Mesenchymal stem cell (in vitro differentiated cells and primary cell): ENCODE measurements at regions not wholly inside any gene's neighbourhood (a gene's known extent, or its start where the extent isn't known, plus 50 kb on each side); places are given as distances from the start of the nearest gene placed in this dataset.

Experiments used
- DNase-seq: peaks from one replicate; pipeline ENCODE4 v3.0.0-alpha.2; 2013
- H2AFZ ChIP-seq: one replicate; pipeline ENCODE4 v1.6.1; 2013; ENCODE audit warnings: low read depth, mild to moderate bottlenecking, control low read depth, inconsistent platforms, low read length, moderate library complexity
- H2AK5ac ChIP-seq: 2 replicates; pipeline ENCODE4 v1.6.1; 2013; ENCODE audit warnings: low read length, moderate library complexity, mild to moderate bottlenecking, inconsistent platforms; ENCODE audit not compliant: severe bottlenecking
- H2BK120ac ChIP-seq: one replicate; pipeline ENCODE4 v1.6.1; 2013; ENCODE audit warnings: low read depth, mild to moderate bottlenecking, inconsistent platforms, low read length, moderate library complexity
- H2BK12ac ChIP-seq, 2 experiments: one replicate each; pipeline ENCODE4 v1.6.1; 2013; ENCODE audit warnings: inconsistent platforms in 2 of 2, low read length in 2 of 2, mild to moderate bottlenecking in 2 of 2, moderate library complexity in 2 of 2, control low read depth in 1 of 2
- H2BK15ac ChIP-seq: one replicate; pipeline ENCODE4 v1.6.1; 2013; ENCODE audit warnings: mild to moderate bottlenecking, low read depth, inconsistent platforms; ENCODE audit not compliant: poor library complexity, severe bottlenecking
- H2BK5ac ChIP-seq: 2 replicates; pipeline ENCODE4 v1.6.1; 2013; ENCODE audit warnings: low read depth, mild to moderate bottlenecking, low read length, control low read depth, inconsistent platforms; ENCODE audit not compliant: poor library complexity, severe bottlenecking
- H3K14ac ChIP-seq, 2 experiments: one replicate each; pipeline ENCODE4 v1.6.1; 2013; ENCODE audit warnings: inconsistent platforms in 2 of 2, low read length in 2 of 2, control low read depth in 1 of 2, mild to moderate bottlenecking in 1 of 2, moderate library complexity in 1 of 2
- H3K18ac ChIP-seq, 2 experiments: one replicate each; pipeline ENCODE4 v1.6.1; 2013; ENCODE audit warnings: inconsistent platforms in 2 of 2, low read length in 2 of 2, control low read depth in 1 of 2, low read depth in 1 of 2, mild to moderate bottlenecking in 1 of 2
- H3K23ac ChIP-seq, 2 experiments: one replicate each; pipeline ENCODE4 v1.6.1; 2013; ENCODE audit warnings: inconsistent platforms in 2 of 2, low read length in 2 of 2, mild to moderate bottlenecking in 2 of 2, moderate library complexity in 2 of 2, control low read depth in 1 of 2
- H3K27ac ChIP-seq: 2 replicates; pipeline ENCODE4 v1.5.1; 2013; ENCODE audit warnings: mild to moderate bottlenecking, moderate library complexity, low read length, control low read depth, inconsistent platforms; ENCODE audit not compliant: poor library complexity, severe bottlenecking
- H3K27me3 ChIP-seq, 2 experiments: 2 replicates each; pipeline versions ENCODE4 v1.6.1 to v1.7.0; 2013; ENCODE audit warnings: low read length in 2 of 2, mild to moderate bottlenecking in 2 of 2, moderate library complexity in 2 of 2, control low read depth in 1 of 2, inconsistent platforms in 1 of 2; ENCODE audit not compliant: control insufficient read depth in 1 of 2, insufficient read depth in 1 of 2
- H3K36me3 ChIP-seq, 2 experiments: 2 replicates each; pipeline versions ENCODE4 v1.6.1 to v1.7.0; 2013; ENCODE audit warnings: low read length in 2 of 2, control low read depth in 1 of 2, inconsistent platforms in 1 of 2, low read depth in 1 of 2, mild to moderate bottlenecking in 1 of 2; ENCODE audit not compliant: insufficient read depth in 2 of 2, control insufficient read depth in 1 of 2
- H3K4ac ChIP-seq, 2 experiments: one replicate each; pipeline ENCODE4 v1.6.1; 2013; ENCODE audit warnings: inconsistent platforms in 2 of 2, low read length in 2 of 2, mild to moderate bottlenecking in 2 of 2, moderate library complexity in 2 of 2, control low read depth in 1 of 2, low read depth in 1 of 2
- H3K4me1 ChIP-seq: 2 replicates; pipeline ENCODE4 v1.6.1; 2013; ENCODE audit warnings: low read depth, low read length, control low read depth; ENCODE audit not compliant: control insufficient read depth, insufficient read depth
- H3K4me2 ChIP-seq: 2 replicates; pipeline ENCODE4 v1.6.1; 2013; ENCODE audit warnings: low read length, mild to moderate bottlenecking, inconsistent platforms; ENCODE audit not compliant: poor library complexity, severe bottlenecking
- H3K4me3 ChIP-seq, 2 experiments: 2 replicates each; pipeline versions ENCODE4 v1.5.1 to v1.7.0; 2013; ENCODE audit warnings: low read length in 2 of 2, mild to moderate bottlenecking in 2 of 2, control low read depth in 1 of 2, low read depth in 1 of 2; ENCODE audit not compliant: insufficient read depth in 1 of 2
- H3K79me1 ChIP-seq: replicated peaks from 2 replicates; pipeline ENCODE4 v1.6.1; 2013; ENCODE audit warnings: mild to moderate bottlenecking, control low read depth, low read length, inconsistent platforms; ENCODE audit not compliant: poor library complexity, severe bottlenecking
- H3K9ac ChIP-seq: 2 replicates; pipeline ENCODE4 v1.7.0; 2013; ENCODE audit warnings: mild to moderate bottlenecking, low read length, moderate library complexity
- H3K9me3 ChIP-seq: 2 replicates; pipeline ENCODE4 v1.7.0; 2013; ENCODE audit warnings: mild to moderate bottlenecking, low read length; ENCODE audit not compliant: control insufficient read depth
- H4K8ac ChIP-seq: one replicate; pipeline ENCODE4 v1.6.1; 2013; ENCODE audit warnings: inconsistent platforms, mild to moderate bottlenecking, low read length, moderate library complexity
- H4K91ac ChIP-seq: one replicate; pipeline ENCODE4 v1.6.1; 2013; ENCODE audit warnings: mild to moderate bottlenecking, low read length, inconsistent platforms
- WGBS: methylation state at CpG from one replicate; pipeline ENCODE4 v1.1.7; 2013; ENCODE audit warnings: mixed read lengths; 5-methylcytosine and 5-hydroxymethylcytosine counted together

DNA sequence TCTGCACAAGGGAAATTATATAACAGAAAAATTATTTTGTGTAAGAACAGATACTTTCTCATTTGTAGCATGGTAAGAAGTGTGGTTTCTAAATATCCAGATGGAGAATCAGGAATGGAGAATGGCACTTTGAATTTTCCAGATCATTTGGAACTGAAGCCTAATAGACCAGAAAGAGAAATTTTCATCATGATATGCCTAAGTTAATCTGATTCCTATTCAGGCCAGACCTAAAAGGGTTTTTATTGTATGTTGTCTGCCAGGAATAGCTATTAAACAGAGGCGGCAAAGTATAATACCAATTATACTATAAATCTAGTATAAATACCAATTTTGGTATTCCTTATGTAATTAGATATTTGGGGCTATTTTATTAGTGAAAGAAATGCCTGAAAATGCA lies 382.7 kb upstream of the FAR2 start:
- Histone ChIP-seq H3K23ac (no peak overlapping the region), H3K4ac (no peak overlapping the region), H2BK120ac (no peak overlapping the region), H3K79me1 (no peaks in the 10 kb centered on the region), H3K9ac (no peak overlapping the region), H2BK5ac (no peak overlapping the region), H2AFZ (no peak overlapping the region), H3K27ac (no peak overlapping the region), H3K9me3 (no peaks in the 10 kb centered on the region), H2BK12ac (no peak overlapping the region), H4K91ac (no peak overlapping the region), H4K8ac (no peak overlapping the region), H3K27me3 (no peaks in the 10 kb centered on the region), H3K14ac (no peak overlapping the region), H2BK15ac (no peak overlapping the region), H3K18ac (no peak overlapping the region), H3K4me3 (no peak overlapping the region), H2AK5ac (no peak overlapping the region), H3K4me2 (no peak overlapping the region), H3K4me1 (no peaks in the 10 kb centered on the region), H3K36me3 (no peaks in the 10 kb centered on the region)
- WGBS, result no CpG with 5 or more reads among the region's 1 CpG
- no peak for DNase-seq

DNA sequence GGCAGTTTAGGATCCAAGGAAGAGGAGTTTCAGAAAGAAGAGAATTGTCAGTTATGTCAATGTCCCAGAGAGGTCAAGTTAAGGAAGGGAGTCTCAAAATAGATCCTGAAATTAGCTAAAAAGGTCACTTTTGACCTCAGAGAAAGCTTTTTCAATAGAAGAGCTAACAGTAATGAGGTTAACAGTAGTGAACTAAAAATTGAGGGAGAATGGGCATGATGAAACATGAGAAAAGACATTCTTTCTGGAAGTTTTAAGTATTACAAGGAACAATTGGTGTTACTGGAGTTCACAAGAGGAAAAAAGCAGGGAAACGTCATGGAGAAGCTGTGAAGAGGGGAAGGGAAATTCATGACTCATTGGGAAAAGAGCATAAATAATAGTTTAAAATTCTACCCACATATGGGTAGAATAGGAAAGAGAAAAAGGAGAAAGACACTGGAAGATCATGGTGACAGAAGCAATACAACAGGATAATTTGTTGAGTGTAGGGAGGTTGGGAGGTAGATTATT lies 381.2 kb upstream of the FAR2 start:
- no peaks in the 10 kb centered on the region for H3K4me1 ChIP-seq
- H2BK5ac ChIP-seq, result no peak overlapping the region
- no peak overlapping the region for H4K8ac ChIP-seq
- DNase-seq, result peak; percentile 33
- H3K23ac ChIP-seq, result no peak overlapping the region
- no peak overlapping the region for H3K4me3 ChIP-seq
- H3K36me3 ChIP-seq, result no peaks in the 10 kb centered on the region
- peak overlapping the region; percentile 14 for H3K9ac ChIP-seq
- WGBS, result 25% methylated on average over 1 of the region's 1 CpG
- H3K4me2 ChIP-seq, result no peak overlapping the region
- H3K18ac ChIP-seq, result no peak overlapping the region
- no peak overlapping the region for H4K91ac ChIP-seq
- H2AFZ ChIP-seq, result no peak overlapping the region
- no peak overlapping the region for H2BK15ac ChIP-seq
- H2BK12ac ChIP-seq, result no peak overlapping the region
- H3K27ac ChIP-seq, result no peak overlapping the region
- H3K9me3 ChIP-seq, result no peaks in the 10 kb centered on the region
- H3K27me3 ChIP-seq, result no peaks in the 10 kb centered on the region
- H3K4ac ChIP-seq, result no peak overlapping the region
- no peak overlapping the region for H3K14ac ChIP-seq
- no peaks in the 10 kb centered on the region for H3K79me1 ChIP-seq
- H2BK120ac ChIP-seq, result no peak overlapping the region
- no peak overlapping the region for H2AK5ac ChIP-seq

DNA sequence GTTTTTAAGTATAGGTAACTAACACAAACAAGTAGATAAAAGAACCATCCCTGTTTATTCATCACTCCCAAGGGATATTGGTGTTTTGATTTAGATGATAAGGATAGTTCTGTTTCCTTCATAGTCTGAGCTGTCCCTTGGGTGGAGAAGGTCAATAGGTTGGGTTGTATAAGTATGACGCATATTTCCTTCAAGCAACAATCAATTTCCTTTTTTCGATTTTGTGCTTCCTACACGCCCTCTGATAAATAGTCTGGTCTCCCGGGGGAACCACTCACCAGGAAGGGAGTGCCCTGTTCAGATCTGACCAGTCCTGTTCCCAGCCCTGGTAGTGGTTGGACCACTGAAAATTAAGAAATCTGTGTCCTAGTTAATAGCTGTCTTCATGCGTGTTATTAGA lies 378.8 kb upstream of the FAR2 start:
- H3K9me3 ChIP-seq, result no peaks in the 10 kb centered on the region
- H3K27me3 ChIP-seq, result no peaks in the 10 kb centered on the region
- H3K36me3 ChIP-seq, result no peaks in the 10 kb centered on the region
- H3K9ac ChIP-seq, result no peak overlapping the region
- H2BK120ac ChIP-seq, result no peak overlapping the region
- H4K91ac ChIP-seq, result no peak overlapping the region
- no peak overlapping the region for H3K14ac ChIP-seq
- no peak overlapping the region for H3K4me3 ChIP-seq
- H2BK5ac ChIP-seq, result no peak overlapping the region
- no peak overlapping the region for H3K4ac ChIP-seq
- H2BK15ac ChIP-seq, result no peak overlapping the region
- no peak overlapping the region for H2AFZ ChIP-seq
- H4K8ac ChIP-seq, result no peak overlapping the region
- no peak overlapping the region for H2AK5ac ChIP-seq
- DNase-seq, result no peak
- no peaks in the 10 kb centered on the region for H3K79me1 ChIP-seq
- H3K4me2 ChIP-seq, result no peak overlapping the region
- no peak overlapping the region for H3K23ac ChIP-seq
- no peak overlapping the region for H3K18ac ChIP-seq
- WGBS, result 62% methylated on average over 3 of the region's 5 CpGs
- H2BK12ac ChIP-seq, result no peak overlapping the region
- H3K4me1 ChIP-seq, result no peaks in the 10 kb centered on the region
- H3K27ac ChIP-seq, result no peak overlapping the region

DNA sequence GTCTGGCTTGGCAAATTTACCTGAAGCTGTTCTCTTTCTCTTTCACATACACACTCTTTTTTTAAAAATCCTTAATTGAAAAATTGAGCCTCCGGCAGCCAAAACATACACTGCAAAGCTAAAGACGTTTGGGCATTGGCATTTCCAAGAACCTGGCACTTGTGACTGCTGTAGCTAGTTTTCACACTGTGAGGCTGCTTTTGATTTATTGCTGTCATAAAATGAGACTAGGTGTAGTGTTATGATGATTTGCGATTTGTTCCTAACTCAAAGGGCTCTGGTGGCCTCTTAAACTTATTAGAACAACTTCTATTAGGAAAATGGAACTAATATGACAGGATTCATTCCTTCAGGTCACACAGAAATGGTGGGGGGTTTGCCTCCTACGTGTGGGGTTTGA lies 377.1 kb upstream of the FAR2 start:
- H3K27me3 ChIP-seq, result no peaks in the 10 kb centered on the region
- no peak overlapping the region for H3K14ac ChIP-seq
- H4K8ac ChIP-seq, result no peak overlapping the region
- no peak overlapping the region for H3K18ac ChIP-seq
- H3K23ac ChIP-seq, result no peak overlapping the region
- no peaks in the 10 kb centered on the region for H3K9me3 ChIP-seq
- H3K4me1 ChIP-seq, result no peaks in the 10 kb centered on the region
- no peak overlapping the region for H2BK15ac ChIP-seq
- H3K9ac ChIP-seq, result no peak overlapping the region
- no peak overlapping the region for H3K4ac ChIP-seq
- no peak overlapping the region for H2BK5ac ChIP-seq
- H2AFZ ChIP-seq, result no peak overlapping the region
- H2BK120ac ChIP-seq, result no peak overlapping the region
- no peaks in the 10 kb centered on the region for H3K79me1 ChIP-seq
- H4K91ac ChIP-seq, result no peak overlapping the region
- H3K27ac ChIP-seq, result no peak overlapping the region
- no peaks in the 10 kb centered on the region for H3K36me3 ChIP-seq
- DNase-seq, result no peak
- H2BK12ac ChIP-seq, result no peak overlapping the region
- H2AK5ac ChIP-seq, result no peak overlapping the region
- 75% methylated on average over 3 of the region's 4 CpGs for WGBS
- no peak overlapping the region for H3K4me3 ChIP-seq
- H3K4me2 ChIP-seq, result no peak overlapping the region
